Left cardiac atrium (tissue), 4 donors: ENCODE measurements at regions not wholly inside any gene's neighbourhood (a gene's known extent, or its start where the extent isn't known, plus 50 kb on each side); places are given as distances from the start of the nearest gene placed in this dataset.
"Not testable (repeated sequence)": the region's sequence is repeated elsewhere in the genome, so short reads cannot be mapped to it uniquely, and the experiment has no call there.

Experiments
- ATAC-seq, 2 donors: fragments of 200-7000 bp; cut with Tn5 transposase; one replicate each; pipeline ENCODE4 v1.9.1; 2020; ENCODE audit warnings: mild to moderate bottlenecking in 2 of 2, moderate library complexity in 2 of 2
- DNase-seq: peaks from one replicate; pipeline ENCODE4 v3.0.0-alpha.2; 2020
- intact Hi-C, 2 donors: fragments of 100-400 bp; cut with DNase I; formaldehyde crosslinking; loops; one replicate each; pipeline versions ENCODE4 v1.14.1 to v1.15.1; 2022 to 2023
- donor health status: DM: no; HTN: yes; CAD: no.
- donor health status: DM: no; HTN: yes; CAD: no; lungs with severe emphysema.
- donor health status: DM: yes; HTN: yes; CAD: no.
- donor health status: Dilated cardiomyopathy.

GRCh38 chr11:38791346-38791961 lies 2193.4 kb upstream of the RAG2 start:
- ATAC-seq (peak; percentile 46 to 71), DNase-seq (no peak)
- intact Hi-C loops, result loop anchor here in 1 of 2 donors (10.0 kb wide), 1 partner anchor 847 kb away; no protein-coding TSS in a partner anchor

- DNase-seq (no peak), ATAC-seq (no peak)
- intact Hi-C loops, result loop anchor here in 1 of 2 donors (10.0 kb wide), 1 partner anchor 834 kb away; no protein-coding TSS in a partner anchor
Measured at GRCh38 chr11:38788561-38788960, 2190.5 kb upstream of the RAG2 start.

- intact Hi-C loops, result loop anchor here in 1 of 2 donors (10.0 kb wide), 1 partner anchor 829 kb away; no protein-coding TSS in a partner anchor
- DNase-seq (no peak), ATAC-seq (no peak)
Measured at GRCh38 chr11:38784164-38784563, 2186.1 kb upstream of the RAG2 start.

GRCh38 chr11:38766796-38767195 lies 2168.8 kb upstream of the RAG2 start:
- peak in 1 of 2 donors; percentile 53 for ATAC-seq

GRCh38 chr11:38759394-38759793 lies 2161.4 kb upstream of the RAG2 start:
- intact Hi-C loops, result no loop called here
- ATAC-seq, result no peak
- no peak for DNase-seq

More at GRCh38 chr11:38766796-38767195, 2168.8 kb upstream of the RAG2 start:
- intact Hi-C loops, result no loop called here
- no peak for DNase-seq

- ATAC-seq (no peak), DNase-seq (no peak)
- intact Hi-C loops, result no loop called here
Measured at GRCh38 chr11:38756537-38756936, 2158.5 kb upstream of the RAG2 start.

GRCh38 chr11:38751421-38751820 lies 2153.4 kb upstream of the RAG2 start:
- intact Hi-C loops, result no loop called here
- DNase-seq (no peak), ATAC-seq (no peak)

GRCh38 chr11:38746516-38746915 lies 2148.5 kb upstream of the RAG2 start:
- ATAC-seq, intact Hi-C loops, DNase-seq: not testable (repeated sequence)

- ATAC-seq (no peak), DNase-seq (no peak)
- intact Hi-C loops, result no loop called here
Measured at GRCh38 chr11:38723361-38723760, 2125.3 kb upstream of the RAG2 start.

- no peak for ATAC-seq
- intact Hi-C loops, result no loop called here
Measured at GRCh38 chr11:38721586-38722315, 2123.7 kb upstream of the RAG2 start.

GRCh38 chr11:38718659-38719058 lies 2120.6 kb upstream of the RAG2 start:
- ATAC-seq (no peak), DNase-seq (no peak)
- intact Hi-C loops, result no loop called here

More at GRCh38 chr11:38721586-38722315, 2123.7 kb upstream of the RAG2 start:
- DNase-seq, result no peak

- ATAC-seq (no peak), DNase-seq (no peak)
- intact Hi-C loops, result no loop called here
Measured at GRCh38 chr11:38718049-38718448, 2120.0 kb upstream of the RAG2 start.

GRCh38 chr11:38711110-38711509 lies 2113.1 kb upstream of the RAG2 start:
- intact Hi-C loops, result no loop called here
- no peak for DNase-seq
- no peak for ATAC-seq

GRCh38 chr11:38710262-38710661 lies 2112.2 kb upstream of the RAG2 start:
- ATAC-seq, result no peak
- no peak for DNase-seq
- intact Hi-C loops, result no loop called here

GRCh38 chr11:38700111-38700510 lies 2102.1 kb upstream of the RAG2 start:
- DNase-seq, result no peak
- ATAC-seq, result no peak
- intact Hi-C loops, result no loop called here

GRCh38 chr11:38693306-38693705 lies 2095.3 kb upstream of the RAG2 start:
- no peak for ATAC-seq
- no peak for DNase-seq
- intact Hi-C loops, result no loop called here

- DNase-seq, intact Hi-C loops, ATAC-seq: not testable (repeated sequence)
Measured at GRCh38 chr11:38690211-38690610, 2092.2 kb upstream of the RAG2 start.

GRCh38 chr11:38687008-38687407 lies 2089.0 kb upstream of the RAG2 start:
- ATAC-seq (no peak), DNase-seq (no peak)
- intact Hi-C loops, result no loop called here

- ATAC-seq (no peak), DNase-seq (no peak)
- intact Hi-C loops, result no loop called here
Measured at GRCh38 chr11:38683484-38683883, 2085.4 kb upstream of the RAG2 start.

GRCh38 chr11:38680746-38681145 lies 2082.7 kb upstream of the RAG2 start:
- DNase-seq (no peak), ATAC-seq (no peak)
- intact Hi-C loops, result no loop called here

- no peak for ATAC-seq
- intact Hi-C loops, result no loop called here
- DNase-seq, result no peak
Measured at GRCh38 chr11:38680166-38680565, 2082.1 kb upstream of the RAG2 start.
